Ovary (tissue), 3 donors: ENCODE measurements at regions not wholly inside any gene's neighbourhood (a gene's known extent, or its start where the extent isn't known, plus 50 kb on each side); places are given as distances from the start of the nearest gene placed in this dataset.

Experiments
- CTCF ChIP-seq, 3 donors: fragments of 450-650 bp in 2 of 3; fragments of 200-600 bp in 1 of 3; IDR thresholded peaks; one replicate each; pipeline versions ENCODE4 v1.5.1 to v1.8.0; 2016 to 2022; ENCODE audit warnings: antibody characterized with exemption in 3 of 3, mild to moderate bottlenecking in 1 of 3
- POLR2A ChIP-seq: fragments of 450-650 bp; IDR thresholded peaks from one replicate; pipeline ENCODE4 v1.6.1; 2017; ENCODE audit warnings: antibody characterized with exemption, mild to moderate bottlenecking, moderate library complexity
- donor health status: DM: no; HTN: no; CAD: no.

- TF ChIP-seq POLR2A (no peak), CTCF (IDR thresholded peaks at IDR 0.05) (no peak)
These were observed 60.0 kb upstream of the TGIF1 start for GRCh38 chr18:3389977-3390376.
